ENCODE measurements at regions not wholly inside any gene's neighbourhood (a gene's known extent, or its start where the extent isn't known, plus 50 kb on each side); places are given as distances from the start of the nearest gene placed in this dataset.
"Not testable (repeated sequence)": the region's sequence is repeated elsewhere in the genome, so short reads cannot be mapped to it uniquely, and the experiment has no call there.

DNA sequence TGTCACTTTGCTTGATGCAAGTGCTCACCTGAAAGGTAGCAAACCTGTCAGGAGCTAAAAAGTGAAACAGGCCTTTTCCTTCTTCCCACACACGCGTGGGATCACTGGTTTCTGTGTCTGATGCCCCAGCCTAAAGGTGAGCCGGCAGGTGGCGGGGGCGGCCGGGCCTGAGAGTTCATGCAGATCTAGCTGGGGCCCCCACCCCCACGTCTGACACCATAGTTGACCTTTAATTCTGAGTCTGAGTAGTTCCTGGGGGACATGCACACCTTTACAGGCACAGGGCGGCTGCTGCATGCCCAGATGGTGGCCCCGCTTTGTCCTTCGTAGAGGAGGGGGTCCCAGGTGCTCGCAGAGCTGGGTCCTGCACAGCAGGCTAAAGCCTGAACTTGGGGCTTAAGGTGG, 345.3 kb downstream of the TEX29 start:
- no peak for DNase-seq (ENCODE audit: low read depth in 2 of 2)

DNA sequence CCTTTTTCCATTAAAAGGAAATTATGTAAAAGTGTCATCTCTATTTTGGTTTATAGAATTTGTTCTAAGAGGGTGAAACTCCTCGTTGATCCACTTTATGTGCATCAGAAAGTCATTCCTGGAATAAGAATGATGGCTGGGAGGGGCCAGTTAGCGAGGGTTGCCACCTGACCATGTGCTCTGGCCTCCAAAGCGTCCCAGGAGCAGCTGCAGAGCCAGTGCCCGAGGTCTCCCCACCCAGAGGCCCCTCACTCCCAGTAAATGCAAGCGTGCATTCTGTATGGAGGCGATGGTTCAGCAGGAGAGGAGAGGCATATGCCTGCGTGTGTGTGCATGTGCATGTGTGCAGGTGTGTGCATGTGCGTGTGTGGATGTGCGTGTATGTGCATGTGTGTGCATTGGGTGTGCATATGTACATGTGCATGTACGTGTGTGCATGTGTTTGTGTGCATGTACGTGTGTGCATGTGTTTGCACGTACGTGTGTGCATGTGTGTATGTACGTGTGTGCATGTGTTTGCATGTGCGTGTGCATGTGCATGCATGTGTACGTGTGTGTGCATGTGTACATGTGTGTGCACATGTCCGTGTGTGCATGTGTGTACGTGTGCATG, 345.8 kb downstream of the TEX29 start:
- DNase-seq (ENCODE audit: low read depth in 2 of 2): no peak

DNA sequence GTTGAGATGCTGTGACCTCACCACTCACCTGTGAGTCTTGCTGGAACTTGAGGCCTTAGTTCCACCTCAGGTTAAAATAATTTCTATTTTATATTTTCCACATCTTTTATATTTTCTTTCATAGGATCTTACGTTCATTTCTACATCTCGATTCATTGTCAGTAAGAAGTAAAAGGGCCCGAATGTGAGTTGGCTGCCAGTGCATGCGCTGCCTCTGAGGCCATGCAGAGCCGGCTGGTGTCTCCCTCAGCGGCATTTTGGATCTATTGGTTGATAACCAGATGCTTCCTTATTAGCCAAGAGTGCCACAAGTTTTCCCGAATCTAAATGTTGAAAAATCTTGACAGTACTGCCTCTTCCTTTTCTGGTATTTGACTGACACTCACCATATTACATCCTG, 347.3 kb downstream of the TEX29 start:
- no peak for DNase-seq (ENCODE audit: low read depth in 2 of 2)

DNA sequence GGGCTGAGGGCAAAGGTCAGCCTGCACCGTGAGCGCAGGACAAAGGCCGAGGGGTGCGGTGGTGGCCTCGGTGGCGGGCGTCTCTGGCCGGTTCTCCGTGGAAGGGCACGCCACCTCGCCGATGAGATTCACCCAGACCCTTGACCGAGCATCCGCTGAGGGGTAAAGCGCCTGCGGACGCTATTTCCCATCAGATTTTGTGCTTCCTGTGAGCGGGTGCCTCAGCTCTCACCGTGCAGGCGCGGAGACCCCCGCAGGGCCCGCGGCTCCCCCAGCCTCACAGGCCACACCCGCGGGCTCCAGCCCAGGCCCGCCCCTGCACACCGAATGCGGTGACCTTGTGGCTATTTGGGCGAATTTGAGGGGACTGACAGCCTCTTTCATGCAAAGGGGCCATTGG, 348.0 kb downstream of the TEX29 start:
- no peak for DNase-seq (ENCODE audit: low read depth in 2 of 2)

DNA sequence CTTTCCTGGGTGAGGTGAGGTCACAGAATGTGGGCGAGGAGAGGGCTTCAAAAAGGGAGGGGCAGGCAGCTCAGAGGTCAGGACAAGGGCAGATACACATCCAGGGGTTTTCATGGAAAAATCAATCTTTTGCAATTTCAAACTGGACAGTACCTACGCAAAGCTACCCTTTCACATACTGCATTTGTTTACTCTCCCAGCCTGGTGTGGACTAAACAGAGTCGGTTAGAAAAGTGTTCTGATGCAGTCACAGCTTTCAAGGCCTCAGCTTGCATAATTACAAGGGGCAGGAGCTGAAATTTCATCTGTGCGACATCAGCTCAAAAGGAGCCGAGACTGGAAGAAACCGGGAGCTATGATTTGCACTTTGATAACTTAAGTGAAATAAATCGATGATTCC, 351.8 kb downstream of the TEX29 start:
- not testable (repeated sequence) for DNase-seq (ENCODE audit: low read depth in 2 of 2)

DNA sequence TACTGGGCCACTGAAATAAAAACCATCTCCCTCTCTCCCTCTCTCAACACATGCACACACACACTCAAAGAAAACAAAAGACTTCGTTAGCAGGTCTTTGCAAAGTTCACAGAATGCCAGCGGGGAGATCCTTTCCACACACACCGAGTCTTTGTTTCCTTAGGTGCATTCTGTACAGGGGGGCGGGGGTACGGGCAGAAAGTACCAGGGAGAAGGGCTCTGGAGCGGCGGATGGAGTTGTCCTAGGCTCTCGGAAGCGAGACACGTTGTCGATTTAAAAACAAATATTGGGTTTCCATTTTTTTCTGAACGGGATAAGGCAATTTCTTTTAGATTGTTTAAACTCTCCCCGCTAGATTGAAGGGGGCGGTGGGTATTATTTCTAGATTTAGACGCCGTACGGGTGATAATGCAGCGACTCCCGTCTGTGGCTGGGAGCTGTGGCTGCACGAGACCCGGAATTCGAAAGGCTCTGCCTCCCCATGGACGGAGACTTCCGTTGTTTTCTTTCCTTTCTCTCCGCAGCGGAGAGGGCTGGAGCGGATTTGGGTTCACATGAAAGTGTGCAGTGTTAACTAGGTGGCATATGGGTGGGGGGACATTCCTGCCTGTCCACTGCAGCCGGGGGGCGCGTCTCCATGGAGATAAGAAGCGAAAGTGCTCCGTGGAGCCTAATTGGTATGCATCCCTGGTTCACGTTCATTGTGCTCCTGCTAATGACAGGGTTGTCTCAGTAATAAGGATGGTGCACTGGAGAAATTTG, 357.9 kb downstream of the TEX29 start:
- DNase-seq (ENCODE audit: low read depth in 2 of 2): not testable (repeated sequence)

DNA sequence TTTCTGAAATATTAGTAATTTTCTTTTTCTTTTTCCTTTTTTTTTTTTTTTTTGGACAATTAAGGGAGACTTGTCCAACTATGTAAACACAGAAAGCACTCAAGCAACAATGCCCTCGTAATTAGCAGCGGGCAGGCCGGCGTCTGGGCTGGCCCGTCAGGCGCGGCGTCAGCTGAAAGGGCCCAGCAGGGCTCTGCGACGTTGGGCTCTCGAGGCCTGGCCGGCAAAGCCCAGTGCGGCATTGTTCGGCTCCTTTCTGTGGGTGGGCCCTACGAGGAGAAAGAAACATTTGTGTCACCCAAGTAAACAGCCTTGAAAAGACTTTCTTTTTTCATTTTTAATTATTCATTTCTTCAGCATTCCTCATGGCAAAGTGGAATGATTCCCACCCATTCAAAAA, 359.2 kb downstream of the TEX29 start:
- not testable (repeated sequence) for DNase-seq (ENCODE audit: low read depth in 2 of 2)

DNA sequence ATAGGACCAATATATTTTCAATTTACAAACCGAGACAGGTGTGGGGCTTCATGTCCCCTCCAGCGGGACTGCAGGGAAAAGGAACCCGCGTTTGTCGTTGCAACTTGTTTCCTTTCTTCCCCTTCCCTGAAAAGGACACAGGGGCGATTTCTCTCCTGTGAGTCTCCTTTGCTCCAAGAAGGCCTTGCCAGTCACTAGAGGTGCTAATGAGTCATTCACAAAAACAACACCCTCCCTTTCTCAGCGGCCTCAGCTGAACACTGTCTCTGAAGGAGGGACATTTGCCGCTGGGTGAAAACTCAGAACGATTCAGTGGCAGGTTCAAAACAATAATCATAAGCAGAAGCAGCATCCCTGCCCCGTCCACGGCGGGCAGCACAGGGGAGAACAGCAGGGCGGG, 359.7 kb downstream of the TEX29 start:
- not testable (repeated sequence) for DNase-seq (ENCODE audit: low read depth in 2 of 2)

DNA sequence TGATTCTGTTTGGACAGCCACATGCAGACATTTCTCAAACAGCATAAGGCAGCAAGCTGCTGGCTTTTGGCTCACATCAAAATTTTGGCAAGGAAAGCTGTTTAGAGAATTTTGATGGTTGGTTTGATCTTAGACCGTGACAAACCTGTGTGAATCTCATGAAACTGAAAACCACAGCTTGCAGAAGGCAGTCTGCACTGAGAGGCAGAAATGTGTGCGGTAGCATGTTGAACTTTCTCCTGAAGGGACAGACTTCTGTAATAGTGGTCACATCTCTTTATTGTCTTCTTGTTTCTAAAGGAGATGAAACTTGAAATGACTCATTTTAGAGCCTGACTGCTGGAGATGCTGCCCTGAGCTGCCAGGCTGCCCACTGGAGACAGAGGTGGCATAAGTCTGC, 371.6 kb downstream of the TEX29 start:
- not testable (repeated sequence) for DNase-seq (ENCODE audit: low read depth in 2 of 2)

DNA sequence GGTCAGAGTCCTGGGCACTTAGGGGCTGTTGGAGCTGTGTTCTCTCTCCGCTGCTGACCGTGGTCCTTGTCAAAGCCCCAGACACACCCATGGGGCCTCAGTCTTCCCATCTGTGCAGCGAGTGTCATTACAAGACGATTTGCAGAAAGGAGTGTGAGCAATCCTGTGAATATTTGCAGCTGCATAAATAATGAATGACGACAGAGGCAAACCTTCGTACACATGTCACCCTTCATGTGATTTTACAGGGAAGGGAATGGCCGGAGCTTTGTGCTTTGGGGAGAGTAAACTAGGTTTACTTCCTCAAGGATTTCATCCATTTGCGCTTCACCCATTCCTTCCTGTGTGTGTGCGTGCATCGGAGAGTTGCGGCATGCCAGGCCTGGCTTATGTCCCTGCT, 370.8 kb upstream of the SOX1 start:
- not testable (repeated sequence) for DNase-seq (ENCODE audit: low read depth in 2 of 2)

DNA sequence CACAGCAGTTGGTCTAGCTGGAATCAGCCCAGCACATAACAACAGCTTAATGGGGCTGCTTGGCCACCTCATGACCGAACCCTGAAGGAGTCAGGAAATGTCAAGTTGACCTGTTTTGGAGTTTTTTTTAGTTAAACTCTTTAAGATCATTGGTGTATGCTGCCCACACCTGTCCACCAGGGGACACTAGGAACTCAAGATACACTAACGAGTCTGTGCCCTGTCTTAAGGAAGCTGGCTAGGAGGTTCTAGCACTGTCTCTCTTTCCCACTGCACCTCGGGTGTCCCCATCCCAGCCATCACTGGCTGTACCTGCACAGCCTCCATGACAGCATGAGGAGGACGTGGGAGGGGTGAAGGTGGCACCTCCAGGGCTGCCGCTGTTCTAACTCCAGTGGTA, 364.9 kb upstream of the SOX1 start:
- DNase-seq (ENCODE audit: low read depth in 2 of 2): not testable (repeated sequence)
